K562 (cell line): ENCODE measurements at regions not wholly inside any gene's neighbourhood (a gene's known extent, or its start where the extent isn't known, plus 50 kb on each side); places are given as distances from the start of the nearest gene placed in this dataset.

Source experiments
- ATAC-seq: fragments of 200-7000 bp; cut with Tn5 transposase; 3 replicates; pipeline ENCODE4 v1.9.1; 2020; ENCODE audit warnings: moderate library complexity
- BruUV-seq: library from RNA; stranded (reverse); fragments of 400-500 nt; replicated peaks from 2 replicates; lab custom pipeline; 2021; lab: Mats Ljungman, UMichigan
- CTCF ChIA-PET: fragments of 300-600 bp; formaldehyde crosslinking; extraction: SDS; loops from one replicate; lab custom pipeline; 2021; ENCODE audit warnings: low intra/inter-chr PET ratio; lab: Yijun Ruan, JAX
- POLR2A ChIA-PET: fragments of 300-600, 350-650 bp; sonication (Branson Sonifier 250); formaldehyde crosslinking; extraction: SDS; loops from one replicate; lab custom pipeline; 2021; ENCODE audit warnings: antibody characterized with exemption, inconsistent platforms; lab: Yijun Ruan, JAX
- DNase-seq, 4 experiments: peaks; one replicate each; pipeline versions ENCODE4 v3.0.0 to v3.0.0-alpha.2; 2011 to 2018; ENCODE audit warnings: low spot score in 3 of 4, mixed read lengths in 3 of 4; ENCODE audit errors: extremely low read depth in 1 of 4
- FAIRE-seq: peaks from 2 replicates; lab custom pipeline; 2011; peaks lifted over from hg19 to GRCh38; lab: Jason Lieb, UNC
- H2AFZ ChIP-seq: 2 replicates; pipeline ENCODE4 v1.6.0; 2011; ENCODE audit warnings: low read depth, low read length, control low read depth, inconsistent platforms
- H3K27ac ChIP-seq: fragments of 200-600 bp; 3 replicates; pipeline ENCODE4 v1.8.0; 2011; ENCODE audit warnings: low read depth, mild to moderate bottlenecking, control low read depth, inconsistent platforms, low read length, moderate library complexity, mixed read lengths; ENCODE audit errors: extremely low read depth
- H3K27me3 ChIP-seq, 2 experiments: fragments of 300-600 bp in 1 of 2; 2 replicates in 1 of 2; 3 replicates in 1 of 2; pipeline versions ENCODE4 v1.6.0 to v1.8.0; 2011; ENCODE audit warnings: inconsistent platforms in 2 of 2, low read length in 2 of 2, mild to moderate bottlenecking in 1 of 2, mixed read lengths in 1 of 2, moderate library complexity in 1 of 2; ENCODE audit not compliant: control insufficient read depth in 2 of 2, insufficient read depth in 2 of 2
- H3K36me3 ChIP-seq: fragments of 300-600 bp; 3 replicates; pipeline ENCODE4 v1.8.0; 2011; ENCODE audit warnings: mild to moderate bottlenecking, low read length, inconsistent platforms; ENCODE audit not compliant: control insufficient read depth, insufficient read depth
- H3K4me1 ChIP-seq, 2 experiments: fragments of 200-600 bp in 1 of 2; replicated peaks in 1 of 2; 2 replicates in 1 of 2; 3 replicates in 1 of 2; pipeline versions ENCODE4 v1.5.1 to v1.8.0; 2011; ENCODE audit warnings: inconsistent platforms in 2 of 2, low read length in 2 of 2, mild to moderate bottlenecking in 1 of 2, mixed read lengths in 1 of 2, moderate library complexity in 1 of 2; ENCODE audit not compliant: control insufficient read depth in 2 of 2, insufficient read depth in 2 of 2
- H3K4me2 ChIP-seq: 2 replicates; pipeline ENCODE4 v1.6.1; 2011; ENCODE audit warnings: low read length, control low read depth, inconsistent platforms, mixed read lengths; ENCODE audit not compliant: insufficient read depth
- H3K4me3 ChIP-seq: fragments of 200-600 bp; sonication (generic), shearing (Covaris generic); 2 replicates; pipeline ENCODE4 v1.5.1; 2016; ENCODE audit warnings: control low read depth, inconsistent platforms
- H3K79me2 ChIP-seq: fragments of 200-600 bp; 3 replicates; pipeline ENCODE4 v1.8.0; 2011; ENCODE audit warnings: low read length, inconsistent platforms; ENCODE audit not compliant: control insufficient read depth, insufficient read depth
- H3K9ac ChIP-seq, 2 experiments: 2 replicates each; pipeline versions ENCODE4 v1.6.0 to v1.6.1; 2011; ENCODE audit warnings: low read depth in 2 of 2, low read length in 2 of 2, control low read depth in 1 of 2, inconsistent platforms in 1 of 2, mild to moderate bottlenecking in 1 of 2, mixed read lengths in 1 of 2; ENCODE audit not compliant: insufficient read depth in 1 of 2
- H3K9me1 ChIP-seq: one replicate; pipeline ENCODE4 v1.6.0; 2011; ENCODE audit warnings: inconsistent platforms, mild to moderate bottlenecking, low read length, moderate library complexity; ENCODE audit not compliant: control insufficient read depth, insufficient read depth
- H3K9me3 ChIP-seq: replicated peaks from 2 replicates; pipeline ENCODE4 v1.5.1; 2011; ENCODE audit warnings: low read depth, low read length, inconsistent platforms; ENCODE audit not compliant: control insufficient read depth, insufficient read depth
- H4K20me1 ChIP-seq: replicated peaks from 2 replicates; pipeline ENCODE4 v1.6.1; 2011; ENCODE audit warnings: low read length, inconsistent platforms, mixed read lengths; ENCODE audit not compliant: control insufficient read depth, insufficient read depth
- AFF1 ChIP-seq, 2 experiments: fragments of 450-650 bp; IDR thresholded peaks; 2 replicates each; pipeline ENCODE4 v1.6.1; 2018; ENCODE audit warnings: mild to moderate bottlenecking in 2 of 2, low read depth in 1 of 2; ENCODE audit not compliant: partially characterized antibody in 2 of 2
- BRCA1 ChIP-seq, 2 experiments: fragments of 450-650 bp in 1 of 2; sonication (generic) in 1 of 2; formaldehyde crosslinking in 1 of 2; IDR thresholded peaks; 2 replicates each; pipeline versions ENCODE4 v1.5.0 to v1.6.1; 2017 to 2020; ENCODE audit warnings: mild to moderate bottlenecking in 1 of 2, missing genetic modification reagents in 1 of 2
- C11orf30 ChIP-seq: fragments of 450-650 bp; IDR thresholded peaks from 2 replicates; pipeline ENCODE4 v1.6.1; 2016; ENCODE audit warnings: low read depth, mild to moderate bottlenecking
- DLX4 ChIP-seq: fragments of 250-450 bp; sonication (Bioruptor Pico); IDR thresholded peaks from 2 replicates; pipeline ENCODE4 v1.6.1; 2021; ENCODE audit warnings: mild to moderate bottlenecking
- EZH2 ChIP-seq: IDR thresholded peaks from 2 replicates; pipeline ENCODE4 v1.6.1; 2012; ENCODE audit warnings: low read depth, mild to moderate bottlenecking, inconsistent platforms, low read length, borderline replicate concordance
- FUS ChIP-seq: fragments of 200-400 bp; formaldehyde crosslinking; optimal IDR thresholded peaks from 2 replicates; pipeline ENCODE3; 2017; ENCODE audit warnings: low read depth, low read length
- HES1 ChIP-seq: fragments of 450-650 bp; IDR thresholded peaks from 2 replicates; pipeline ENCODE4 v1.6.1; 2016; ENCODE audit warnings: low read depth, mild to moderate bottlenecking, moderate library complexity
- RBM22 ChIP-seq: fragments of 200-400 bp; formaldehyde crosslinking; IDR thresholded peaks from 2 replicates; pipeline ENCODE4 v1.6.1; 2018; ENCODE audit warnings: low read length, low read depth; ENCODE audit not compliant: poor library complexity, severe bottlenecking
- THRB ChIP-seq: fragments of 450-650 bp; formaldehyde crosslinking; conservative IDR thresholded peaks from 2 replicates; pipeline ENCODE4 v1.4.0; 2022; ENCODE audit warnings: mild to moderate bottlenecking, missing genetic modification characterization
- ZNF146 ChIP-seq: IDR thresholded peaks from one replicate; pipeline ENCODE4 v1.6.1; 2018; ENCODE audit warnings: missing compliant biosample characterization; ENCODE audit not compliant: unreplicated experiment
- WGBS: fragments of 100-300 bp; shearing (Covaris generic); methylation state at CpG from one replicate; pipeline ENCODE4 v1.1.6; 2016; ENCODE audit warnings: low coverage, mixed read lengths; ENCODE audit not compliant: insufficient coverage; ENCODE audit errors: missing lambda C conversion rate; 5-methylcytosine and 5-hydroxymethylcytosine counted together
- in situ Hi-C: fragments of 300-500 bp; cut with MboI; formaldehyde crosslinking; loops from 4 replicates; pipeline ENCODE4 v1.15.0; 2018; ENCODE audit warnings: inconsistent platforms, mixed read lengths
- intact Hi-C: fragments of 100-400 bp; cut with micrococcal nuclease; formaldehyde crosslinking; loops from 2 replicates; pipeline ENCODE4 v1.14.2; 2022
- TF ChIP-seq, protein P1 (sequence below): fragments of 250-450 bp; sonication (Bioruptor Pico); IDR thresholded peaks from 2 replicates; pipeline ENCODE4 v1.8.0; 2022; ENCODE audit warnings: moderate library complexity, mild to moderate bottlenecking, inconsistent platforms
- TF ChIP-seq, protein P2 (sequence below): sonication (generic); formaldehyde crosslinking; IDR thresholded peaks from 2 replicates; pipeline ENCODE4 v1.8.0; 2022; ENCODE audit warnings: mild to moderate bottlenecking, missing genetic modification reagents

DNA sequence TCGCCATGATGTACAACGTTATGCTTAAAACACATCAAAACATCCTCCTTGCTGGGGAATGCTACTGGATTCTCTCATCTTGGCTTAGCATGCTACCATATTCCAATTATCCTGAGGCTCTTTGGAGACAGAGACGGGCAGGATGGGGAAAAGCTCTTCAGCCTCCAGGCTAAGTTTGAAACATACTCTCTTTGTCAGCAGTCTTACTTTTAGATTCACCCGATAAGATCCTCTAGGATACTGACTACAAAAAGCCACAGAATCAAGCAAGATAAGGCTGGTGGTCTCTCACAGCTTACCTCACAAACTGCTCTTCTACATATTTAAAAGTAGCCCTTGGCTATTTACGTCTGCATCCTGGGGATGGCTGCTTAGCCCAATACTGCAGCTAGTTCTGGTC, 72.8 kb upstream of the LRCH1 start (continued):
- TF ChIP-seq, protein P1, sequence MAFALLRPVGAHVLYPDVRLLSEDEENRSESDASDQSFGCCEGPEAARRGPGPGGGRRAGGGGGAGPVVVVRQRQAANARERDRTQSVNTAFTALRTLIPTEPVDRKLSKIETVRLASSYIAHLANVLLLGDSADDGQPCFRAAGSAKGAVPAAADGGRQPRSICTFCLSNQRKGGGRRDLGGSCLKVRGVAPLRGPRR (CRISPR knock-in tag): no peak

GRCh38 chr13:46479691-46480090, 73.3 kb upstream of the LRCH1 start:
- ChIA-PET CTCF (no interaction called here), POLR2A (no interaction called here)
- no TSS peak for BruUV-seq
- in situ Hi-C loops (loop anchor here (10.0 kb wide), 1 partner anchor 245 kb away; no protein-coding TSS in a partner anchor), intact Hi-C loops (no loop called here)
- no peaks in the 10 kb centered on the region for H3K4me1 ChIP-seq
- no peaks in the 10 kb centered on the region for H3K9me1 ChIP-seq
- no peak overlapping the region for H2AFZ ChIP-seq
- WGBS: no CpG with 5 or more reads among the region's 1 CpG
- no peak overlapping the region for H3K27ac ChIP-seq
- ATAC-seq: no peak
- no peaks in the 10 kb centered on the region for H3K36me3 ChIP-seq
- FAIRE-seq: no peak
- no peak overlapping the region for H3K4me2 ChIP-seq
- no peak overlapping the region for H3K4me3 ChIP-seq
- no peak for DNase-seq
- no peaks in the 10 kb centered on the region for H4K20me1 ChIP-seq
- no peaks in the 10 kb centered on the region; a peak in 1 of 5 replicates for H3K27me3 ChIP-seq
- no peaks in the 10 kb centered on the region for H3K79me2 ChIP-seq
- H3K9me3 ChIP-seq: no peaks in the 10 kb centered on the region; the same call in 1 of the 2 replicates
- no peak overlapping the region for H3K9ac ChIP-seq
- no peak for TF ChIP-seq AFF1 (IDR thresholded peaks at IDR 0.05; ENCODE audit: low read depth in 1 of 2, partially characterized antibody in 2 of 2)
- no peak for TF ChIP-seq EZH2
- no peak for TF ChIP-seq ZNF146
- no peak for TF ChIP-seq RBM22
- TF ChIP-seq HES1: no peak
- TF ChIP-seq DLX4 (CRISPR knock-in tag): no peak
- TF ChIP-seq BRCA1 (IDR thresholded peaks at IDR 0.05): no peak
- no peak for TF ChIP-seq BRCA1 (CRISPR knock-in tag; IDR thresholded peaks at IDR 0.05)
- no peak for TF ChIP-seq THRB
- TF ChIP-seq FUS: no peak
- TF ChIP-seq, protein P2, sequence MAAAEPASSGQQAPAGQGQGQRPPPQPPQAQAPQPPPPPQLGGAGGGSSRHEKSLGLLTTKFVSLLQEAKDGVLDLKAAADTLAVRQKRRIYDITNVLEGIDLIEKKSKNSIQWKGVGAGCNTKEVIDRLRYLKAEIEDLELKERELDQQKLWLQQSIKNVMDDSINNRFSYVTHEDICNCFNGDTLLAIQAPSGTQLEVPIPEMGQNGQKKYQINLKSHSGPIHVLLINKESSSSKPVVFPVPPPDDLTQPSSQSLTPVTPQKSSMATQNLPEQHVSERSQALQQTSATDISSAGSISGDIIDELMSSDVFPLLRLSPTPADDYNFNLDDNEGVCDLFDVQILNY (CRISPR knock-in tag): no peak
- no peak for TF ChIP-seq C11orf30
